ENCODE measurements at regions not wholly inside any gene's neighbourhood (a gene's known extent, or its start where the extent isn't known, plus 50 kb on each side); places are given as distances from the start of the nearest gene placed in this dataset.

DNA sequence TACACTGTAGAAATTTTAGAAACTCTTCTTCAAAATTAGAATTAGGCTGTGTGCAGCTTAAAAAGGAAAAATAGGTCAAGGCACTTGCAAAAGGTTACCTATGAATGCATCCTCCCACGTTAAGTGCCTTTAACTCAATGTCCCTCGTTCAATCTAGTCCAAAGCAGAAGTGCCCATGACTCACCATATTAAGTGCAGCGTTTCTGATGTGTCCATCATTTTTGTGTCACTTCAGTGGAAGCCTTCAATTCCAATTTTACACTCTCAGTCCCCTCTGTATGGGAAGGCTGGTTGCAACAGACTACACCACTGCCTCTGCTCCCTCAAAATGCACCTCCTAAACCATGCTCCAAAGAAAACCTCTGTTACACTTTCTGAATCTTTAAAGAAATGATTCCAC, 53.4 kb downstream of the FOXB1 start:
- no peaks in the 10 kb centered on the region for H3K79me2 ChIP-seq (ENCODE audit: low read length)
- no peaks in the 10 kb centered on the region for H3K9me2 ChIP-seq (replicated peaks; ENCODE audit: insufficient read depth, low read length)
- no peak overlapping the region for H3K4me2 ChIP-seq (ENCODE audit: low read depth, low read length)
- H4K20me1 ChIP-seq (ENCODE audit: insufficient read depth, low read length), result no peaks in the 10 kb centered on the region
- no peak overlapping the region for H3K9ac ChIP-seq (ENCODE audit: low read length)
- H3K36me3 ChIP-seq (replicated peaks; ENCODE audit: insufficient read depth, low read length), result no peaks in the 10 kb centered on the region
- no peaks in the 10 kb centered on the region for H3F3A ChIP-seq (ENCODE audit: insufficient read depth, low read length)
- H3K9me3 ChIP-seq (replicated peaks; ENCODE audit: insufficient read depth, low read length), result no peaks in the 10 kb centered on the region
- H2AFZ ChIP-seq (ENCODE audit: low read length), result no peak overlapping the region
- H3K27ac ChIP-seq (ENCODE audit: low read length), result no peak overlapping the region
- no peak overlapping the region for H3K4me3 ChIP-seq (ENCODE audit: low read length)
- DNase-seq, result no peak
- TF ChIP-seq EZH2phosphoT487 (IDR thresholded peaks at IDR 0.05; ENCODE audit: low read length) (no peak), EZH2 (optimal IDR thresholded peaks at IDR 0.05; ENCODE audit: low read depth, low read length) (no peak)
- TF ChIP-seq, protein P1, sequence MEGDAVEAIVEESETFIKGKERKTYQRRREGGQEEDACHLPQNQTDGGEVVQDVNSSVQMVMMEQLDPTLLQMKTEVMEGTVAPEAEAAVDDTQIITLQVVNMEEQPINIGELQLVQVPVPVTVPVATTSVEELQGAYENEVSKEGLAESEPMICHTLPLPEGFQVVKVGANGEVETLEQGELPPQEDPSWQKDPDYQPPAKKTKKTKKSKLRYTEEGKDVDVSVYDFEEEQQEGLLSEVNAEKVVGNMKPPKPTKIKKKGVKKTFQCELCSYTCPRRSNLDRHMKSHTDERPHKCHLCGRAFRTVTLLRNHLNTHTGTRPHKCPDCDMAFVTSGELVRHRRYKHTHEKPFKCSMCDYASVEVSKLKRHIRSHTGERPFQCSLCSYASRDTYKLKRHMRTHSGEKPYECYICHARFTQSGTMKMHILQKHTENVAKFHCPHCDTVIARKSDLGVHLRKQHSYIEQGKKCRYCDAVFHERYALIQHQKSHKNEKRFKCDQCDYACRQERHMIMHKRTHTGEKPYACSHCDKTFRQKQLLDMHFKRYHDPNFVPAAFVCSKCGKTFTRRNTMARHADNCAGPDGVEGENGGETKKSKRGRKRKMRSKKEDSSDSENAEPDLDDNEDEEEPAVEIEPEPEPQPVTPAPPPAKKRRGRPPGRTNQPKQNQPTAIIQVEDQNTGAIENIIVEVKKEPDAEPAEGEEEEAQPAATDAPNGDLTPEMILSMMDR (IDR thresholded peaks at IDR 0.05; ENCODE audit: low read length), result no peak
- H3K27me3 ChIP-seq (replicated peaks; ENCODE audit: insufficient read depth, low read length), result no peaks in the 10 kb centered on the region
- H3K4me1 ChIP-seq (ENCODE audit: low read length), result no peaks in the 10 kb centered on the region

DNA sequence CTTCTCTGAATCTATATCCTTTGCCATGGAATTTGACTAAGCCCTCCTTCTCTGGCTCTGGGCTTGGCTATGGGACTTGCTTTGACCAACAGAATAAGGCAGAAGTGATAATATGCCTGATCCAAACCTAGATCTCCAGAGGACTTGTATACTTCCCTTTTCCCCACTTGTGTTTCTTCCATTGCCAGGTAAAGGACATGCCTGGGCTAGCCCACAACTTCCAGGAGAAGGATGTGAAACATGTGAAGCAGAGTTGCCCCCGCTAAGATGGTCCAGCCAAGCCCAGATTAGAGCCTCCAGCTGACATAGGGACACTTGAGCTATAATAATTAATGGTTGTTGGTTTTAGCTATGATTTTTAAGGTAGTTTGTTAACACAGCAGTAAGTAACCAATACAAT, 55.1 kb downstream of the FOXB1 start:
- Histone ChIP-seq H3K36me3 (replicated peaks; ENCODE audit: insufficient read depth, low read length) (no peaks in the 10 kb centered on the region), H3K9me3 (replicated peaks; ENCODE audit: insufficient read depth, low read length) (no peaks in the 10 kb centered on the region), H3K9me2 (replicated peaks; ENCODE audit: insufficient read depth, low read length) (no peaks in the 10 kb centered on the region), H3K27me3 (replicated peaks; ENCODE audit: insufficient read depth, low read length) (no peaks in the 10 kb centered on the region), H3F3A (ENCODE audit: insufficient read depth, low read length) (no peaks in the 10 kb centered on the region), H3K4me2 (ENCODE audit: low read depth, low read length) (no peak overlapping the region), H2AFZ (ENCODE audit: low read length) (no peak overlapping the region), H4K20me1 (ENCODE audit: insufficient read depth, low read length) (no peaks in the 10 kb centered on the region), H3K79me2 (ENCODE audit: low read length) (no peaks in the 10 kb centered on the region), H3K27ac (ENCODE audit: low read length) (no peak overlapping the region), H3K4me1 (ENCODE audit: low read length) (no peaks in the 10 kb centered on the region), H3K4me3 (ENCODE audit: low read length) (no peak overlapping the region), H3K9ac (ENCODE audit: low read length) (no peak overlapping the region)
- DNase-seq, result no peak
- no peak for TF ChIP-seq EZH2phosphoT487 (IDR thresholded peaks at IDR 0.05; ENCODE audit: low read length)
- TF ChIP-seq, protein P1 (IDR thresholded peaks at IDR 0.05; ENCODE audit: low read length), result no peak
- TF ChIP-seq EZH2 (optimal IDR thresholded peaks at IDR 0.05; ENCODE audit: low read depth, low read length), result no peak

DNA sequence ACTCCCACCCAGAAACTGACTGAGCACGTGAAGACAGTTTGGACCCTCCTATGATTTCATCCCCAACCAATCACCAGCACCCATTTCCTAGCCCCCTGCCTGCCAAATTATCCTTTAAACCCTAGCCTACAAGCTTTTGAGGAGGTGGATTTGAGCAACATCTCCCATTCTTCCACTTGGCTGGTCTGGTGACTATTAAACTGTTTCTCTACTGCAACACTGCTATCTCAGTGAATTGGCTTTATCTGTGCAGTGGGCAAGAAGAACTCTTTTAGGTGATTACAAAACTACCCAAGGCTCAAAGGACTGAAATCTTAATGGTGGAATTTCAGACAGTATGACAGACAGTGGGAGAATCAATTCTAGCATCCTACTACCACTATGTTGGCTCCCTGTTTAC, 57.6 kb downstream of the FOXB1 start:
- Histone ChIP-seq H3K4me1 (ENCODE audit: low read length) (no peaks in the 10 kb centered on the region), H3F3A (ENCODE audit: insufficient read depth, low read length) (no peaks in the 10 kb centered on the region), H3K27me3 (replicated peaks; ENCODE audit: insufficient read depth, low read length) (no peaks in the 10 kb centered on the region), H2AFZ (ENCODE audit: low read length) (no peak overlapping the region), H4K20me1 (ENCODE audit: insufficient read depth, low read length) (no peaks in the 10 kb centered on the region), H3K4me2 (ENCODE audit: low read depth, low read length) (no peak overlapping the region), H3K27ac (ENCODE audit: low read length) (no peak overlapping the region), H3K79me2 (ENCODE audit: low read length) (no peaks in the 10 kb centered on the region), H3K36me3 (replicated peaks; ENCODE audit: insufficient read depth, low read length) (no peaks in the 10 kb centered on the region), H3K4me3 (ENCODE audit: low read length) (no peak overlapping the region), H3K9ac (ENCODE audit: low read length) (no peak overlapping the region), H3K9me2 (replicated peaks; ENCODE audit: insufficient read depth, low read length) (no peaks in the 10 kb centered on the region), H3K9me3 (replicated peaks; ENCODE audit: insufficient read depth, low read length) (no peaks in the 10 kb centered on the region)
- DNase-seq, result no peak
- TF ChIP-seq EZH2 (optimal IDR thresholded peaks at IDR 0.05; ENCODE audit: low read depth, low read length) (no peak), EZH2phosphoT487 (IDR thresholded peaks at IDR 0.05; ENCODE audit: low read length) (no peak)
- TF ChIP-seq, protein P1 (IDR thresholded peaks at IDR 0.05; ENCODE audit: low read length), result no peak

Measured in MM.1S (cell line).